ENCODE measurements at regions not wholly inside any gene's neighbourhood (a gene's known extent, or its start where the extent isn't known, plus 50 kb on each side); places are given as distances from the start of the nearest gene placed in this dataset.
"Not testable (repeated sequence)": the region's sequence is repeated elsewhere in the genome, so short reads cannot be mapped to it uniquely, and the experiment has no call there.

GRCh38 chr12:127140864-127141484 is 1126.0 kb upstream of the TMEM132C start:
- DNase-seq (ENCODE audit: low read depth, low spot score); H3K27ac ChIP-seq: not testable (repeated sequence)

- no peak overlapping the region for H3K27ac ChIP-seq
- DNase-seq (ENCODE audit: low read depth, low spot score): no peak
Measured at GRCh38 chr12:127143020-127143419, 1124.0 kb upstream of the TMEM132C start.

- DNase-seq (ENCODE audit: low read depth, low spot score): no peak
Measured at GRCh38 chr12:127144770-127145169, 1122.2 kb upstream of the TMEM132C start.

GRCh38 chr12:127145241-127145928 is 1121.6 kb upstream of the TMEM132C start:
- DNase-seq (ENCODE audit: low read depth, low spot score): no peak
- no peak overlapping the region for H3K27ac ChIP-seq

More at GRCh38 chr12:127144770-127145169, 1122.2 kb upstream of the TMEM132C start:
- H3K27ac ChIP-seq: no peak overlapping the region

- no peak overlapping the region for H3K27ac ChIP-seq
- DNase-seq (ENCODE audit: low read depth, low spot score): no peak
Measured at GRCh38 chr12:127145929-127146789, 1120.8 kb upstream of the TMEM132C start.

- no peak overlapping the region for H3K27ac ChIP-seq
Measured at GRCh38 chr12:127146991-127147718, 1119.8 kb upstream of the TMEM132C start.

GRCh38 chr12:127147724-127148123 is 1119.2 kb upstream of the TMEM132C start:
- DNase-seq (ENCODE audit: low read depth, low spot score): no peak
- H3K27ac ChIP-seq: no peak overlapping the region

More at GRCh38 chr12:127146991-127147718, 1119.8 kb upstream of the TMEM132C start:
- no peak for DNase-seq (ENCODE audit: low read depth, low spot score)

GRCh38 chr12:127148318-127148717 is 1118.7 kb upstream of the TMEM132C start:
- no peak for DNase-seq (ENCODE audit: low read depth, low spot score)
- no peak overlapping the region for H3K27ac ChIP-seq

- H3K27ac ChIP-seq: no peak overlapping the region
- no peak for DNase-seq (ENCODE audit: low read depth, low spot score)
Measured at GRCh38 chr12:127149226-127149964, 1117.6 kb upstream of the TMEM132C start.

GRCh38 chr12:127150028-127150427 is 1116.9 kb upstream of the TMEM132C start:
- no peak overlapping the region for H3K27ac ChIP-seq
- no peak for DNase-seq (ENCODE audit: low read depth, low spot score)

GRCh38 chr12:127150479-127150878 is 1116.5 kb upstream of the TMEM132C start:
- DNase-seq (ENCODE audit: low read depth, low spot score): no peak
- no peak overlapping the region for H3K27ac ChIP-seq

GRCh38 chr12:127150956-127151355 is 1116.0 kb upstream of the TMEM132C start:
- H3K27ac ChIP-seq: no peak overlapping the region
- DNase-seq (ENCODE audit: low read depth, low spot score): no peak

- H3K27ac ChIP-seq: no peak overlapping the region
- no peak for DNase-seq (ENCODE audit: low read depth, low spot score)
Measured at GRCh38 chr12:127153996-127154395, 1113.0 kb upstream of the TMEM132C start.

GRCh38 chr12:127154830-127155229 is 1112.1 kb upstream of the TMEM132C start:
- H3K27ac ChIP-seq; DNase-seq (ENCODE audit: low read depth, low spot score): not testable (repeated sequence)

GRCh38 chr12:127155935-127156619 is 1110.9 kb upstream of the TMEM132C start:
- DNase-seq (ENCODE audit: low read depth, low spot score); H3K27ac ChIP-seq: not testable (repeated sequence)

- not testable (repeated sequence) for DNase-seq (ENCODE audit: low read depth, low spot score)
Measured at GRCh38 chr12:127157501-127158366, 1109.2 kb upstream of the TMEM132C start.

GRCh38 chr12:127158385-127159061 is 1108.4 kb upstream of the TMEM132C start:
- no peak overlapping the region for H3K27ac ChIP-seq
- DNase-seq (ENCODE audit: low read depth, low spot score): no peak

More at GRCh38 chr12:127157501-127158366, 1109.2 kb upstream of the TMEM132C start:
- not testable (repeated sequence) for H3K27ac ChIP-seq
